Liver (tissue), 3 donors: ENCODE measurements at regions not wholly inside any gene's neighbourhood (a gene's known extent, or its start where the extent isn't known, plus 50 kb on each side); places are given as distances from the start of the nearest gene placed in this dataset.

Source experiments
- ATF3 ChIP-seq: IDR thresholded peaks from 2 replicates; pipeline ENCODE4 v1.6.1; 2016; ENCODE audit warnings: antibody characterized with exemption
- CTCF ChIP-seq: fragments of 150-350 bp; IDR thresholded peaks from 2 replicates; pipeline ENCODE4 v1.5.1; 2017; ENCODE audit warnings: improper control_type of control experiment, low read depth, low read length; ENCODE audit not compliant: missing input control
- EGR1 ChIP-seq, 2 donors: IDR thresholded peaks; 2 replicates each; pipeline ENCODE4 v1.6.1; 2016 to 2018; ENCODE audit warnings: antibody characterized with exemption in 2 of 2, low read depth in 2 of 2
- FOXA2 ChIP-seq: IDR thresholded peaks from 2 replicates; pipeline ENCODE4 v1.6.1; 2016; ENCODE audit warnings: antibody characterized with exemption
- GABPA ChIP-seq, 2 donors: IDR thresholded peaks in 1 of 2; conservative IDR thresholded peaks in 1 of 2; 2 replicates each; pipeline ENCODE4 v1.6.1; 2016; ENCODE audit warnings: antibody characterized with exemption in 2 of 2, mild to moderate bottlenecking in 1 of 2, moderate library complexity in 1 of 2
- HNF4G ChIP-seq: IDR thresholded peaks from 2 replicates; pipeline ENCODE4 v1.6.1; 2016; ENCODE audit warnings: antibody characterized with exemption
- JUND ChIP-seq, 2 donors: IDR thresholded peaks; 2 replicates each; pipeline ENCODE4 v1.6.1; 2016; ENCODE audit warnings: antibody characterized with exemption in 2 of 2
- MAX ChIP-seq: IDR thresholded peaks from 2 replicates; pipeline ENCODE4 v1.6.1; 2016; ENCODE audit warnings: antibody characterized with exemption
- NR2F2 ChIP-seq: IDR thresholded peaks from 2 replicates; pipeline ENCODE4 v1.6.1; 2016; ENCODE audit warnings: antibody characterized with exemption
- REST ChIP-seq: IDR thresholded peaks from 2 replicates; pipeline ENCODE4 v1.6.1; 2016; ENCODE audit warnings: antibody characterized with exemption, mild to moderate bottlenecking
- RXRA ChIP-seq, 2 donors: IDR thresholded peaks; 2 replicates each; pipeline ENCODE4 v1.6.1; 2017 to 2018; ENCODE audit warnings: antibody characterized with exemption in 2 of 2, mild to moderate bottlenecking in 1 of 2
- SP1 ChIP-seq: IDR thresholded peaks from 2 replicates; pipeline ENCODE4 v1.6.1; 2018; ENCODE audit warnings: antibody characterized with exemption, mild to moderate bottlenecking
- TAF1 ChIP-seq: conservative IDR thresholded peaks from 2 replicates; pipeline ENCODE4 v1.6.1; 2016; ENCODE audit warnings: antibody characterized with exemption, mild to moderate bottlenecking
- ZBTB33 ChIP-seq: IDR thresholded peaks from 2 replicates; pipeline ENCODE4 v1.6.1; 2016; ENCODE audit warnings: antibody characterized with exemption
- donor health status: healthy.
- donor health status: healthy.

DNA sequence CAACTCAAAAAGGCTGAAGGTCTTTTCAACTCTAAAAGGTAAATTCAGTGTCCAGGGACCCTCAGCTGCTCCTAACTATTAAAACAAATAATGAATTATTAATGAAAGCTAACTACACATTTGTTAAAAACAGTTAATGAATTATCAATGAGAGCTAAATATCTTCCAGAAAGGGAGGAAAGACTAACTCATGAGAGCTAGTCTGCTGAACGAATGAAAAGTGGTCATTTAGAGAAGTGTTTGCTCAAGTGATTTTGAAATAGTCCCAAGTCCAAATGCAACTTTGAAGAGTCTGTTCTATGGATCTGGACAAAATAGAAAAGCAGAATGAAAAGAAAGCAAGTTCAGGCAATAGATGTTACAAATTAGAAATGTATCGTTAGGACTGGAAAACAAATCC lies 133.9 kb upstream of the SPEF2 start:
- TF ChIP-seq CTCF (no peak), JUND (IDR thresholded peaks at IDR 0.05) (peak; percentile 46 to 83), MAX (no peak), TAF1 (peak; percentile 41), SP1 (peak; percentile 89), ATF3 (peak; percentile 50), REST (no peak), ZBTB33 (peak; percentile 55), RXRA (IDR thresholded peaks at IDR 0.05) (peak; percentile 56 to 60), HNF4G (peak; percentile 94), NR2F2 (no peak), GABPA (IDR thresholded peaks at IDR 0.05 in 1 of 2, conservative IDR thresholded peaks at IDR 0.05 in 1 of 2) (no peak), FOXA2 (peak; percentile 31), EGR1 (IDR thresholded peaks at IDR 0.05; ENCODE audit: low read depth in 2 of 2) (no peak)
